Breast epithelium (tissue), 3 donors: ENCODE measurements at regions not wholly inside any gene's neighbourhood (a gene's known extent, or its start where the extent isn't known, plus 50 kb on each side); places are given as distances from the start of the nearest gene placed in this dataset.

Experiments
- CTCF ChIP-seq, 3 donors: fragments of 450-650 bp; IDR thresholded peaks; one replicate each; pipeline ENCODE4 v1.5.1; 2016 to 2017; ENCODE audit warnings: antibody characterized with exemption in 3 of 3, mild to moderate bottlenecking in 3 of 3, moderate library complexity in 3 of 3
- POLR2A ChIP-seq: fragments of 450-650 bp; IDR thresholded peaks from one replicate; pipeline ENCODE4 v1.6.1; 2016; ENCODE audit warnings: antibody characterized with exemption, mild to moderate bottlenecking, moderate library complexity

GRCh38 chr19:5250127-5250659, 90.4 kb downstream of the PTPRS start:
- TF ChIP-seq CTCF (IDR thresholded peaks at IDR 0.05) (no peak), POLR2A (no peak)
